Breast epithelium (tissue), 4 donors: ENCODE measurements at regions not wholly inside any gene's neighbourhood (a gene's known extent, or its start where the extent isn't known, plus 50 kb on each side); places are given as distances from the start of the nearest gene placed in this dataset.
A peak's percentile ranks its signal among the peaks of the same experiment; 100 is the strongest.

Experiments
- DNase-seq, 2 donors: peaks; one replicate each; pipeline ENCODE4 v3.0.0-alpha.2; 2019; ENCODE audit warnings: low spot score in 2 of 2
- H3K27ac ChIP-seq, 2 donors: fragments of 200-600 bp; sonication (generic) in 1 of 2; one replicate each; pipeline ENCODE4 v1.5.1; 2016 to 2019; ENCODE audit warnings: mild to moderate bottlenecking in 1 of 2
- H3K27me3 ChIP-seq, 2 donors: fragments of 200-600 bp; sonication (generic) in 1 of 2; one replicate each; pipeline versions ENCODE4 v1.5.1 to v1.6.0; 2017 to 2019; ENCODE audit warnings: control low read depth in 1 of 2, mild to moderate bottlenecking in 1 of 2
- H3K36me3 ChIP-seq: fragments of 200-600 bp; one replicate; pipeline ENCODE4 v1.5.1; 2019
- H3K4me1 ChIP-seq, 2 donors: fragments of 200-600 bp; sonication (generic); one replicate each; pipeline ENCODE4 v1.5.1; 2016 to 2019; ENCODE audit warnings: control low read depth in 1 of 2
- H3K4me3 ChIP-seq, 3 donors: fragments of 200-600 bp; sonication (generic); 1 replicate in 2 of 3; 2 replicates in 1 of 3; pipeline ENCODE4 v1.5.1; 2016 to 2019; ENCODE audit warnings: mild to moderate bottlenecking in 3 of 3, moderate library complexity in 2 of 3
- H3K9me3 ChIP-seq, 2 donors: fragments of 200-600 bp; sonication (generic) in 1 of 2; one replicate each; pipeline ENCODE4 v1.5.1; 2016 to 2019; ENCODE audit warnings: control low read depth in 1 of 2
- POLR2A ChIP-seq: fragments of 450-650 bp; IDR thresholded peaks from one replicate; pipeline ENCODE4 v1.6.1; 2016; ENCODE audit warnings: antibody characterized with exemption, mild to moderate bottlenecking, moderate library complexity
- POLR2AphosphoS5 ChIP-seq, 3 donors: sonication (generic); formaldehyde crosslinking; IDR thresholded peaks; one replicate each; pipeline ENCODE4 v1.6.1; 2017; ENCODE audit warnings: antibody characterized with exemption in 3 of 3
- intact Hi-C: fragments of 100-400 bp; cut with DNase I; formaldehyde crosslinking; loops from one replicate; pipeline ENCODE4 v1.15.1; 2023; ENCODE audit warnings: low total_unique reads
- TF ChIP-seq, protein P1 (sequence below), 3 donors: fragments of 450-650 bp; IDR thresholded peaks; one replicate each; pipeline ENCODE4 v1.5.1; 2016 to 2017; ENCODE audit warnings: antibody characterized with exemption in 3 of 3, mild to moderate bottlenecking in 3 of 3, moderate library complexity in 3 of 3

GRCh38 chr3:72266016-72266370, 481.0 kb upstream of the PROK2 start:
- intact Hi-C loops: no loop called here
- TF ChIP-seq, protein P1, sequence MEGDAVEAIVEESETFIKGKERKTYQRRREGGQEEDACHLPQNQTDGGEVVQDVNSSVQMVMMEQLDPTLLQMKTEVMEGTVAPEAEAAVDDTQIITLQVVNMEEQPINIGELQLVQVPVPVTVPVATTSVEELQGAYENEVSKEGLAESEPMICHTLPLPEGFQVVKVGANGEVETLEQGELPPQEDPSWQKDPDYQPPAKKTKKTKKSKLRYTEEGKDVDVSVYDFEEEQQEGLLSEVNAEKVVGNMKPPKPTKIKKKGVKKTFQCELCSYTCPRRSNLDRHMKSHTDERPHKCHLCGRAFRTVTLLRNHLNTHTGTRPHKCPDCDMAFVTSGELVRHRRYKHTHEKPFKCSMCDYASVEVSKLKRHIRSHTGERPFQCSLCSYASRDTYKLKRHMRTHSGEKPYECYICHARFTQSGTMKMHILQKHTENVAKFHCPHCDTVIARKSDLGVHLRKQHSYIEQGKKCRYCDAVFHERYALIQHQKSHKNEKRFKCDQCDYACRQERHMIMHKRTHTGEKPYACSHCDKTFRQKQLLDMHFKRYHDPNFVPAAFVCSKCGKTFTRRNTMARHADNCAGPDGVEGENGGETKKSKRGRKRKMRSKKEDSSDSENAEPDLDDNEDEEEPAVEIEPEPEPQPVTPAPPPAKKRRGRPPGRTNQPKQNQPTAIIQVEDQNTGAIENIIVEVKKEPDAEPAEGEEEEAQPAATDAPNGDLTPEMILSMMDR (IDR thresholded peaks at IDR 0.05): no peak
- TF ChIP-seq POLR2AphosphoS5 (IDR thresholded peaks at IDR 0.05): no peak
- no peak for TF ChIP-seq POLR2A
- DNase-seq: no peak
- Histone ChIP-seq H3K9me3 (no peaks in the 10 kb centered on the region), H3K4me3 (no peak overlapping the region), H3K36me3 (no peaks in the 10 kb centered on the region), H3K27me3 (no peaks in the 10 kb centered on the region), H3K4me1 (no peaks in the 10 kb centered on the region), H3K27ac (no peak overlapping the region)

- no peaks in the 10 kb centered on the region for H3K27me3 ChIP-seq
- H3K4me1 ChIP-seq: no peaks in the 10 kb centered on the region
- H3K4me3 ChIP-seq: no peak overlapping the region
- H3K36me3 ChIP-seq: no peaks in the 10 kb centered on the region
- intact Hi-C loops: no loop called here
- no peak overlapping the region for H3K27ac ChIP-seq
- H3K9me3 ChIP-seq: no peaks in the 10 kb centered on the region
- TF ChIP-seq POLR2AphosphoS5 (IDR thresholded peaks at IDR 0.05): no peak
- TF ChIP-seq, protein P1 (IDR thresholded peaks at IDR 0.05): peak in 1 of 3 donors; percentile 24
- DNase-seq: no peak
Measured at GRCh38 chr3:72265256-72266015, 480.5 kb upstream of the PROK2 start.

DNA sequence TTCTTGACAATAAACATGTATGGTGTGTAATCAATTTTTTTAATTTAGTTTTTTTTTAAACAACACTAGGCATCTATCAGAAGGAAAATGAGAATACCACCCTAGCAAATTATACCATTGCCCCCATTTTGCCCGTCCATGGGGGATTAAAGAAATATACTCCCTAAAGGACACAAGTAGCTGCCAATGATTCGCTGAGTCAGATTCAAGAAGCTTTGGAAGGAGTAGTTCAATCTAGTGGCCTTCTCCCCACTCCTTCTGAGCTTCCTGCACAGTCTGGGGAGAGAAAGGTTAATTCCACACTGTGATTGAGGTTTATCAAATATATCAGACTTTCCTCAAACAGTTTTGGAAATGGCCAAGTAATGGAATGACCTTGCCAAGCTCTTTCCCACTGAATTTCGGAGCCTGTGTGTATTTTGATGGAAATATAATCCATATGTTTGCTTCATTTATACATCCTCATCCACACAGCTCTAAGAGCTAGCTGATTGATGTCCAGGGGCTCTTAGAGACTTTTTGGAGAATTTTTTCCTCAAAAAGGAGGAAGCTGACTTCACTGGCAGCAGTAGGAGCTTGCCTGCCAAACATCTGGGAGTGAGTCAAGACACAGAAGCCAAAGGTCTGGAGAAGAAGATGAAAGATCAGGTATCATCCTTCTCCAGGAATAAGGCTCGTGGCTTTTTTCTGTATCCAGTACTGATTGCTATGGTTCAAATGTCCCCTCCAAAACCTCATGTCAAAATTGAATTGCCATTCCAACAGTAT, 478.5 kb upstream of the PROK2 start:
- Histone ChIP-seq H3K4me3 (no peak overlapping the region), H3K36me3 (no peaks in the 10 kb centered on the region), H3K9me3 (no peaks in the 10 kb centered on the region), H3K27me3 (no peaks in the 10 kb centered on the region), H3K27ac (no peak overlapping the region), H3K4me1 (no peaks in the 10 kb centered on the region)
- TF ChIP-seq POLR2AphosphoS5 (IDR thresholded peaks at IDR 0.05) (no peak), POLR2A (no peak)
- TF ChIP-seq, protein P1 (IDR thresholded peaks at IDR 0.05): no peak
- DNase-seq: no peak
- intact Hi-C loops: no loop called here

- Histone ChIP-seq H3K9me3 (no peaks in the 10 kb centered on the region), H3K4me1 (no peaks in the 10 kb centered on the region), H3K27ac (no peak overlapping the region), H3K4me3 (no peak overlapping the region), H3K36me3 (no peaks in the 10 kb centered on the region), H3K27me3 (no peaks in the 10 kb centered on the region)
- no peak for DNase-seq
- TF ChIP-seq POLR2A (no peak), POLR2AphosphoS5 (IDR thresholded peaks at IDR 0.05) (no peak)
- TF ChIP-seq, protein P1 (IDR thresholded peaks at IDR 0.05): no peak
- intact Hi-C loops: no loop called here
Measured at GRCh38 chr3:72262736-72263135, 477.8 kb upstream of the PROK2 start.
